Esophagus muscularis mucosa (tissue), 4 donors: ENCODE measurements at regions not wholly inside any gene's neighbourhood (a gene's known extent, or its start where the extent isn't known, plus 50 kb on each side); places are given as distances from the start of the nearest gene placed in this dataset.
A peak's percentile ranks its signal among the peaks of the same experiment; 100 is the strongest.

ENCODE experiments used
- DNase-seq: peaks from one replicate; pipeline ENCODE4 v3.0.0-alpha.2; 2017; ENCODE audit errors: extremely low spot score
- H3K27ac ChIP-seq, 4 donors: fragments of 200-600 bp; sonication (generic); replicated peaks in 1 of 4; 1 replicate in 3 of 4; 2 replicates in 1 of 4; pipeline ENCODE4 v1.5.1; 2016 to 2019; ENCODE audit warnings: mild to moderate bottlenecking in 1 of 4
- H3K27me3 ChIP-seq, 4 donors: fragments of 200-600 bp; sonication (generic); one replicate each; pipeline versions ENCODE4 v1.5.1 to v1.6.0; 2016 to 2019
- H3K36me3 ChIP-seq, 4 donors: fragments of 200-600 bp; sonication (generic); one replicate each; pipeline ENCODE4 v1.5.1; 2016 to 2019
- H3K4me1 ChIP-seq, 4 donors: fragments of 200-600 bp; sonication (generic); one replicate each; pipeline ENCODE4 v1.5.1; 2016 to 2019
- H3K4me3 ChIP-seq, 4 donors: fragments of 200-600 bp; sonication (generic); 1 replicate in 2 of 4; 2 replicates in 2 of 4; pipeline ENCODE4 v1.5.1; 2016 to 2019; ENCODE audit warnings: mild to moderate bottlenecking in 4 of 4, moderate library complexity in 1 of 4
- H3K9me3 ChIP-seq, 4 donors: fragments of 200-600 bp; sonication (generic); 1 replicate in 3 of 4; 2 replicates in 1 of 4; pipeline ENCODE4 v1.5.1; 2016 to 2019
- CTCF ChIP-seq, 3 experiments: fragments of 200-600 bp in 2 of 3; fragments of 450-650 bp in 1 of 3; sonication (generic) in 2 of 3; IDR thresholded peaks; one replicate each; pipeline ENCODE4 v1.5.1; 2017 to 2019; ENCODE audit warnings: antibody characterized with exemption in 3 of 3, mild to moderate bottlenecking in 2 of 3, moderate library complexity in 1 of 3
- EP300 ChIP-seq: sonication (generic); formaldehyde crosslinking; IDR thresholded peaks from one replicate; pipeline ENCODE4 v1.6.1; 2017; ENCODE audit warnings: antibody characterized with exemption
- POLR2A ChIP-seq: fragments of 450-650 bp; IDR thresholded peaks from one replicate; pipeline ENCODE4 v1.6.1; 2017; ENCODE audit warnings: antibody characterized with exemption, moderate library complexity, mild to moderate bottlenecking, low read depth
- POLR2AphosphoS5 ChIP-seq, 2 donors: sonication (generic); formaldehyde crosslinking; IDR thresholded peaks; one replicate each; pipeline ENCODE4 v1.6.1; 2017; ENCODE audit warnings: antibody characterized with exemption in 2 of 2
- WGBS: methylation state at CpG from one replicate; pipeline ENCODE4 v1.1.5; 2018; 5-methylcytosine and 5-hydroxymethylcytosine counted together
- intact Hi-C: fragments of 100-400 bp; cut with DNase I; formaldehyde crosslinking; loops from one replicate; pipeline ENCODE4 v1.15.1; 2023

GRCh38 chr20:24862186-24862585 is 86.9 kb upstream of the CST7 start:
- H3K4me3 ChIP-seq = no peak overlapping the region
- H3K9me3 ChIP-seq = peaks cover 0 to 24% (median 7%) of the 10 kb centered on the region in 4 donors
- intact Hi-C loops = no loop called here
- WGBS = 90% methylated on average over 4 of the region's 4 CpGs
- H3K36me3 ChIP-seq = no peaks in the 10 kb centered on the region
- DNase-seq = peak; percentile 72
- H3K4me1 ChIP-seq = no peaks in the 10 kb centered on the region
- peaks cover 0 to 8% (median 0%) of the 10 kb centered on the region in 4 donors for H3K27me3 ChIP-seq
- TF ChIP-seq CTCF (IDR thresholded peaks at IDR 0.05) (no peak), POLR2AphosphoS5 (IDR thresholded peaks at IDR 0.05) (no peak), EP300 (no peak)
- no peak overlapping the region for H3K27ac ChIP-seq

GRCh38 chr20:24862606-24863005 is 86.5 kb upstream of the CST7 start:
- peaks cover 0 to 8% (median 0%) of the 10 kb centered on the region in 4 donors for H3K27me3 ChIP-seq
- WGBS = 41% methylated on average over 5 of the region's 6 CpGs
- TF ChIP-seq POLR2A = no peak
- TF ChIP-seq EP300 = no peak
- TF ChIP-seq POLR2AphosphoS5 (IDR thresholded peaks at IDR 0.05) = no peak
- no peak for TF ChIP-seq CTCF (IDR thresholded peaks at IDR 0.05)
- peak; percentile 75 for DNase-seq
- H3K4me1 ChIP-seq = no peaks in the 10 kb centered on the region
- no peak overlapping the region for H3K27ac ChIP-seq
- intact Hi-C loops = no loop called here
- no peak overlapping the region for H3K4me3 ChIP-seq
- H3K36me3 ChIP-seq = no peaks in the 10 kb centered on the region
- peaks cover 0 to 21% (median 7%) of the 10 kb centered on the region in 4 donors for H3K9me3 ChIP-seq

- DNase-seq = peak; percentile 66
- H3K36me3 ChIP-seq = no peaks in the 10 kb centered on the region
- H3K27ac ChIP-seq = no peak overlapping the region
- H3K9me3 ChIP-seq = peaks cover 0 to 18% (median 7%) of the 10 kb centered on the region in 4 donors
- no peaks in the 10 kb centered on the region for H3K4me1 ChIP-seq
- peaks cover 0 to 8% (median 0%) of the 10 kb centered on the region in 4 donors for H3K27me3 ChIP-seq
- H3K4me3 ChIP-seq = no peak overlapping the region
- 86% methylated on average over 2 of the region's 2 CpGs for WGBS
- TF ChIP-seq POLR2AphosphoS5 (IDR thresholded peaks at IDR 0.05) (no peak), EP300 (no peak), POLR2A (no peak), CTCF (IDR thresholded peaks at IDR 0.05) (no peak)
- intact Hi-C loops = no loop called here
Measured at GRCh38 chr20:24863356-24863755, 85.7 kb upstream of the CST7 start.

- no peak overlapping the region for H3K27ac ChIP-seq
- 100% methylated on average over 1 of the region's 1 CpG for WGBS
- H3K4me3 ChIP-seq = no peak overlapping the region
- DNase-seq = peak; percentile 64
- no peaks in the 10 kb centered on the region for H3K36me3 ChIP-seq
- TF ChIP-seq EP300 (no peak), POLR2A (no peak), POLR2AphosphoS5 (IDR thresholded peaks at IDR 0.05) (no peak), CTCF (IDR thresholded peaks at IDR 0.05) (no peak)
- H3K27me3 ChIP-seq = no peaks in the 10 kb centered on the region
- H3K9me3 ChIP-seq = peaks cover 0 to 18% (median 7%) of the 10 kb centered on the region in 4 donors
- no peaks in the 10 kb centered on the region for H3K4me1 ChIP-seq
- intact Hi-C loops = no loop called here
Measured at GRCh38 chr20:24866008-24866407, 83.1 kb upstream of the CST7 start.

GRCh38 chr20:24866742-24867141 is 82.3 kb upstream of the CST7 start:
- WGBS = 94% methylated on average over 4 of the region's 4 CpGs
- TF ChIP-seq POLR2A (no peak), POLR2AphosphoS5 (IDR thresholded peaks at IDR 0.05) (no peak), EP300 (no peak), CTCF (IDR thresholded peaks at IDR 0.05) (no peak)
- no peak overlapping the region for H3K27ac ChIP-seq
- H3K4me3 ChIP-seq = no peak overlapping the region
- no peaks in the 10 kb centered on the region for H3K4me1 ChIP-seq
- H3K27me3 ChIP-seq = peaks cover 0 to 4% (median 0%) of the 10 kb centered on the region in 4 donors
- no peak for DNase-seq
- intact Hi-C loops = no loop called here
- no peaks in the 10 kb centered on the region for H3K36me3 ChIP-seq
- peaks cover 0 to 18% (median 7%) of the 10 kb centered on the region in 4 donors for H3K9me3 ChIP-seq
